WTC11 (cell line): ENCODE measurements at regions not wholly inside any gene's neighbourhood (a gene's known extent, or its start where the extent isn't known, plus 50 kb on each side); places are given as distances from the start of the nearest gene placed in this dataset.

ENCODE experiments used
- ATAC-seq: fragments of 200-7000 bp; cut with Tn5 transposase; 2 replicates; pipeline ENCODE4 v1.10.0; 2021; ENCODE audit warnings: mild to moderate bottlenecking, moderate library complexity
- CTCF ChIA-PET: fragments of 300-600 bp; sonication (Branson Sonifier 250); formaldehyde crosslinking; loops from one replicate; lab custom pipeline; 2021; ENCODE audit warnings: antibody characterized with exemption; lab: Charles Lee
- POLR2A ChIA-PET: fragments of 350-600 bp; sonication (Branson Sonifier 250); formaldehyde crosslinking; loops from one replicate; lab custom pipeline; 2021; ENCODE audit warnings: antibody characterized with exemption; lab: Charles Lee
- DNase-seq: peaks from one replicate; pipeline ENCODE4 v3.0.0; 2021; ENCODE audit warnings: low spot score
- H3K27ac Mint-ChIP-seq: 2 replicates; pipeline ENCODE4 v1.8.0; 2021; ENCODE audit warnings: mixed read lengths
- H3K27me3 Mint-ChIP-seq: 2 replicates; pipeline ENCODE4 v1.8.0; 2021; ENCODE audit warnings: low read depth, mild to moderate bottlenecking, moderate library complexity, mixed read lengths
- H3K36me3 Mint-ChIP-seq: 2 replicates; pipeline ENCODE4 v1.8.0; 2021; ENCODE audit warnings: mixed read lengths
- H3K4me1 Mint-ChIP-seq: 2 replicates; pipeline ENCODE4 v1.8.0; 2022; ENCODE audit warnings: mixed read lengths
- H3K4me3 Mint-ChIP-seq: 2 replicates; pipeline ENCODE4 v1.8.0; 2021; ENCODE audit warnings: mild to moderate bottlenecking, moderate library complexity, mixed read lengths
- H3K9me3 Mint-ChIP-seq: 2 replicates; pipeline ENCODE4 v1.8.0; 2021; ENCODE audit warnings: mixed read lengths
- AR ChIP-seq: fragments of 250-450 bp; sonication (Bioruptor Pico); IDR thresholded peaks from 2 replicates; pipeline ENCODE4 v1.9.0; 2021; ENCODE audit warnings: mild to moderate bottlenecking
- ATF1 ChIP-seq: sonication (generic); formaldehyde crosslinking; IDR thresholded peaks from 2 replicates; pipeline ENCODE4 v1.8.1; 2023; ENCODE audit warnings: mild to moderate bottlenecking, moderate library complexity, missing genetic modification reagents
- CDX4 ChIP-seq: fragments of 250-450 bp; sonication (Bioruptor Pico); IDR thresholded peaks from 2 replicates; pipeline ENCODE4 v1.9.0; 2021; ENCODE audit warnings: moderate library complexity, mild to moderate bottlenecking, inconsistent platforms, borderline replicate concordance
- CREM ChIP-seq: sonication (generic); formaldehyde crosslinking; IDR thresholded peaks from 2 replicates; pipeline ENCODE4 v1.8.1; 2022; ENCODE audit warnings: mild to moderate bottlenecking, missing genetic modification reagents, moderate library complexity
- GTF2I ChIP-seq: fragments of 250-450 bp; sonication (Bioruptor Pico); conservative IDR thresholded peaks from 2 replicates; pipeline ENCODE4 v1.4.0; 2021; ENCODE audit warnings: mild to moderate bottlenecking
- HMGXB4 ChIP-seq: sonication (generic); formaldehyde crosslinking; IDR thresholded peaks from 2 replicates; pipeline ENCODE4 v1.8.1; 2023; ENCODE audit warnings: mild to moderate bottlenecking, moderate library complexity, missing genetic modification reagents
- JUN ChIP-seq: sonication (generic); formaldehyde crosslinking; IDR thresholded peaks from 2 replicates; pipeline ENCODE4 v1.8.0; 2023; ENCODE audit warnings: mild to moderate bottlenecking, missing genetic modification reagents
- MYBL2 ChIP-seq: sonication (generic); formaldehyde crosslinking; IDR thresholded peaks from 2 replicates; pipeline ENCODE4 v1.8.1; 2023; ENCODE audit warnings: mild to moderate bottlenecking, moderate library complexity, missing genetic modification reagents
- NFATC4 ChIP-seq: fragments of 250-450 bp; sonication (Bioruptor Pico); IDR thresholded peaks from 2 replicates; pipeline ENCODE4 v1.9.0; 2021; ENCODE audit warnings: mild to moderate bottlenecking
- NFYB ChIP-seq: sonication (generic); formaldehyde crosslinking; conservative IDR thresholded peaks from 2 replicates; pipeline ENCODE4 v1.8.0; 2022; ENCODE audit warnings: low read depth, missing genetic modification reagents
- OVOL2 ChIP-seq: fragments of 250-450 bp; sonication (Bioruptor Pico); IDR thresholded peaks from 2 replicates; pipeline ENCODE4 v1.9.0; 2021; ENCODE audit warnings: mild to moderate bottlenecking, borderline replicate concordance
- STAT6 ChIP-seq: sonication (generic); formaldehyde crosslinking; conservative IDR thresholded peaks from 2 replicates; pipeline ENCODE4 v1.8.1; 2023; ENCODE audit warnings: mild to moderate bottlenecking, low read depth, missing genetic modification reagents, moderate library complexity
- TEAD4 ChIP-seq: sonication (generic); formaldehyde crosslinking; IDR thresholded peaks from 2 replicates; pipeline ENCODE4 v1.8.0; 2022; ENCODE audit warnings: mild to moderate bottlenecking, missing genetic modification reagents
- USF1 ChIP-seq: sonication (generic); formaldehyde crosslinking; IDR thresholded peaks from 2 replicates; pipeline ENCODE4 v1.8.0; 2022; ENCODE audit warnings: mild to moderate bottlenecking, missing genetic modification reagents
- ZBTB21 ChIP-seq: sonication (generic); formaldehyde crosslinking; IDR thresholded peaks from 2 replicates; pipeline ENCODE4 v1.8.1; 2023; ENCODE audit warnings: mild to moderate bottlenecking, missing genetic modification reagents, borderline replicate concordance
- ZBTB43 ChIP-seq: sonication (generic); formaldehyde crosslinking; IDR thresholded peaks from 2 replicates; pipeline ENCODE4 v1.8.1; 2023; ENCODE audit warnings: mild to moderate bottlenecking, missing genetic modification reagents
- ZMAT4 ChIP-seq: fragments of 250-450 bp; sonication (Bioruptor Pico); IDR thresholded peaks from 2 replicates; pipeline ENCODE4 v1.9.0; 2021; ENCODE audit warnings: mild to moderate bottlenecking
- ZNF138 ChIP-seq: sonication (generic); formaldehyde crosslinking; conservative IDR thresholded peaks from 2 replicates; pipeline ENCODE4 v1.8.1; 2022; ENCODE audit warnings: mild to moderate bottlenecking, moderate library complexity, missing genetic modification reagents
- ZNF263 ChIP-seq: sonication (generic); formaldehyde crosslinking; IDR thresholded peaks from 2 replicates; pipeline ENCODE4 v1.8.1; 2022; ENCODE audit warnings: low read depth, mild to moderate bottlenecking, moderate library complexity, missing genetic modification reagents
- ZNF317 ChIP-seq: sonication (generic); formaldehyde crosslinking; IDR thresholded peaks from 2 replicates; pipeline ENCODE4 v1.8.1; 2023; ENCODE audit warnings: low read depth, mild to moderate bottlenecking, moderate library complexity, missing genetic modification reagents, borderline replicate concordance
- ZNF416 ChIP-seq: fragments of 250-450 bp; sonication (Bioruptor Pico); IDR thresholded peaks from 2 replicates; pipeline ENCODE4 v1.9.0; 2021; ENCODE audit warnings: mild to moderate bottlenecking, inconsistent platforms
- ZNF512 ChIP-seq: sonication (generic); formaldehyde crosslinking; IDR thresholded peaks from 2 replicates; pipeline ENCODE4 v1.8.1; 2022; ENCODE audit warnings: missing genetic modification reagents, borderline replicate concordance

- TF ChIP-seq OVOL2 (CRISPR knock-in tag) (no peak), TEAD4 (CRISPR knock-in tag) (peak; percentile 95), ZNF416 (CRISPR knock-in tag) (no peak), ZNF317 (CRISPR knock-in tag) (no peak)
Observed at GRCh38 chrX:112536544-112536943, 143.2 kb downstream of the LHFPL1 start (continued).

- Mint-ChIP-seq H3K4me3 (no peak overlapping the region), H3K9me3 (peaks cover 47% of the 10 kb centered on the region), H3K4me1 (no peaks in the 10 kb centered on the region), H3K27ac (no peak overlapping the region), H3K27me3 (peaks cover 6% of the 10 kb centered on the region; the same call in 1 of the 2 replicates), H3K36me3 (peaks cover 48% of the 10 kb centered on the region)
- no peak for DNase-seq
- ATAC-seq = no peak
- ChIA-PET POLR2A (no interaction called here), CTCF (interaction anchor here (1.3 kb wide), 1 partner anchor 15 kb away, joined by 3 read pairs; no protein-coding TSS in a partner anchor)
- TF ChIP-seq NFATC4 (CRISPR knock-in tag) (no peak), CREM (CRISPR knock-in tag) (no peak), STAT6 (no peak), ZMAT4 (CRISPR knock-in tag) (no peak), AR (CRISPR knock-in tag) (no peak)
Observed at GRCh38 chrX:112527903-112528302, 151.8 kb downstream of the LHFPL1 start.

- H3K9me3 Mint-ChIP-seq = peaks cover 31% of the 10 kb centered on the region
- H3K4me1 Mint-ChIP-seq = peaks cover 5% of the 10 kb centered on the region
- H3K4me3 Mint-ChIP-seq = no peak overlapping the region
- no peak overlapping the region for H3K27ac Mint-ChIP-seq
- H3K27me3 Mint-ChIP-seq = peaks cover 2% of the 10 kb centered on the region; the same call in 1 of the 2 replicates
- ChIA-PET CTCF (no interaction called here), POLR2A (no interaction called here)
- peaks cover 22% of the 10 kb centered on the region for H3K36me3 Mint-ChIP-seq
- no peak for DNase-seq
- TF ChIP-seq ZBTB43 (CRISPR knock-in tag) (no peak), MYBL2 (CRISPR knock-in tag) (no peak), ZNF138 (CRISPR knock-in tag) (no peak), ZNF512 (CRISPR knock-in tag) (no peak), ZBTB21 (no peak), USF1 (CRISPR knock-in tag) (no peak), CDX4 (CRISPR knock-in tag) (no peak), HMGXB4 (no peak), GTF2I (no peak), ZNF317 (CRISPR knock-in tag) (no peak), NFYB (CRISPR knock-in tag) (no peak), CREM (CRISPR knock-in tag) (no peak), TEAD4 (CRISPR knock-in tag) (no peak), ATF1 (no peak), JUN (CRISPR knock-in tag) (no peak), ZNF263 (CRISPR knock-in tag) (no peak)
- ATAC-seq = no peak
Observed at GRCh38 chrX:112521676-112522075, 158.1 kb downstream of the LHFPL1 start.
